ENCODE measurements at regions not wholly inside any gene's neighbourhood (a gene's known extent, or its start where the extent isn't known, plus 50 kb on each side); places are given as distances from the start of the nearest gene placed in this dataset.
A peak's percentile ranks its signal among the peaks of the same experiment; 100 is the strongest.

GRCh38 chr3:99373088-99373845 lies 265.1 kb upstream of the COL8A1 start (continued):
- TF ChIP-seq ZBTB4 (CRISPR knock-in tag; IDR thresholded peaks at IDR 0.05) (no peak), IRF4 (IDR thresholded peaks at IDR 0.05; ENCODE audit: low read depth, low read length) (no peak), RELA (IDR thresholded peaks at IDR 0.05; ENCODE audit: borderline replicate concordance, partially characterized antibody) (no peak), RCOR1 (conservative IDR thresholded peaks at IDR 0.05; ENCODE audit: low read depth, low read length) (no peak)

GRCh38 chr3:99366663-99367429 lies 271.5 kb upstream of the COL8A1 start:
- RAD21 ChIA-PET (ENCODE audit: unreplicated experiment) = no interaction called here

More at GRCh38 chr3:99366663-99367429, 271.5 kb upstream of the COL8A1 start:
- H3K9me3 ChIP-seq (replicated peaks; ENCODE audit: control insufficient read depth, insufficient read depth, low read length) = no peaks in the 10 kb centered on the region
- intact Hi-C loops (cut with micrococcal nuclease; ENCODE audit: unreplicated experiment) = no loop called here
- H2AFZ ChIP-seq (ENCODE audit: control insufficient read depth, low read depth, low read length) = no peak overlapping the region
- H3K27ac ChIP-seq (ENCODE audit: control insufficient read depth, insufficient read depth) = no peak overlapping the region
- H4K20me1 ChIP-seq (ENCODE audit: control insufficient read depth, insufficient read depth) = no peaks in the 10 kb centered on the region
- 0 out of 2 replicates have a peak, but pooled peaks have one; percentile 1 for TF ChIP-seq RAD21 (IDR thresholded peaks at IDR 0.05; ENCODE audit: insufficient read depth, low read depth, low read length)
- no peak for TF ChIP-seq POLR2A (IDR thresholded peaks at IDR 0.05; ENCODE audit: low read depth, low read length)
- 46% methylated on average over 5 of the region's 5 CpGs for WGBS (ENCODE audit: insufficient coverage, insufficient replicate concordance, low lambda C conversion rate, missing lambda C conversion rate)
- no peak overlapping the region for H3K4me2 ChIP-seq (ENCODE audit: control insufficient read depth, insufficient read depth)
- no peak for DNase-seq (ENCODE audit: low read depth, low spot score)
- SMC1A ChIA-PET (ENCODE audit: uncharacterized antibody, unreplicated experiment) = interaction anchor here (0.6 to 0.7 kb wide), 2 partner anchors 13 to 1146 kb away, joined by 3 read pairs; no protein-coding TSS in a partner anchor
- no TSS peak for BruUV-seq (replicated peaks)
- FAIRE-seq = no peak
- H3K4me1 ChIP-seq (ENCODE audit: control insufficient read depth, insufficient read depth, low read length) = no peaks in the 10 kb centered on the region
- H3K27me3 ChIP-seq (replicated peaks in 1 of 2; ENCODE audit: control insufficient read depth in 2 of 2, insufficient read depth in 2 of 2, low read length in 1 of 2) = no peaks in the 10 kb centered on the region
- no peaks in the 10 kb centered on the region for H3K79me2 ChIP-seq (ENCODE audit: control insufficient read depth, insufficient read depth, low read length)
- no peak overlapping the region for H3K9ac ChIP-seq (ENCODE audit: control insufficient read depth, insufficient read depth, low read length)
- POLR2A ChIA-PET = no interaction called here
- no peak for ATAC-seq
- in situ Hi-C loops (cut with MboI) = no loop called here
- CTCF ChIA-PET = interaction anchor here (1.0 kb wide), 2 partner anchors 31 to 72 kb away, joined by 3 read pairs; no protein-coding TSS in a partner anchor
- no peaks in the 10 kb centered on the region for H3K36me3 ChIP-seq (ENCODE audit: control insufficient read depth in 2 of 2, insufficient read depth in 2 of 2, low read length in 1 of 2)
- no peak overlapping the region for H3K4me3 ChIP-seq
